ENCODE measurements at regions not wholly inside any gene's neighbourhood (a gene's known extent, or its start where the extent isn't known, plus 50 kb on each side); places are given as distances from the start of the nearest gene placed in this dataset.
"Not testable (repeated sequence)": the region's sequence is repeated elsewhere in the genome, so short reads cannot be mapped to it uniquely, and the experiment has no call there.

- H3K4me3 ChIP-seq (ENCODE audit: low read length): no peak overlapping the region
- TF ChIP-seq CTCF (IDR thresholded peaks at IDR 0.05; ENCODE audit: insufficient read depth, low read depth, low read length, missing control alignments): no peak
- no peak for DNase-seq (ENCODE audit: low read depth)
Observed at GRCh38 chr3:110878692-110879091, 192.9 kb upstream of the NECTIN3 start.

- peak; percentile 93 for DNase-seq (ENCODE audit: low read depth)
- peak; percentile 77 for TF ChIP-seq CTCF (IDR thresholded peaks at IDR 0.05; ENCODE audit: insufficient read depth, low read depth, low read length, missing control alignments)
Observed at GRCh38 chr3:110881069-110881468, 190.5 kb upstream of the NECTIN3 start.

GRCh38 chr3:110886222-110886893 is 185.3 kb upstream of the NECTIN3 start:
- H3K4me3 ChIP-seq (ENCODE audit: low read length): no peak overlapping the region
- no peak for TF ChIP-seq CTCF (IDR thresholded peaks at IDR 0.05; ENCODE audit: insufficient read depth, low read depth, low read length, missing control alignments)
- DNase-seq (ENCODE audit: low read depth): no peak

More at GRCh38 chr3:110881069-110881468, 190.5 kb upstream of the NECTIN3 start:
- no peak overlapping the region for H3K4me3 ChIP-seq (ENCODE audit: low read length)

GRCh38 chr3:110887176-110887575 is 184.4 kb upstream of the NECTIN3 start:
- DNase-seq (ENCODE audit: low read depth): no peak
- H3K4me3 ChIP-seq (ENCODE audit: low read length): no peak overlapping the region
- no peak for TF ChIP-seq CTCF (IDR thresholded peaks at IDR 0.05; ENCODE audit: insufficient read depth, low read depth, low read length, missing control alignments)

GRCh38 chr3:110888625-110889375 is 182.8 kb upstream of the NECTIN3 start:
- not testable (repeated sequence) for DNase-seq (ENCODE audit: low read depth); H3K4me3 ChIP-seq (ENCODE audit: low read length)

GRCh38 chr3:110889376-110889699 is 182.3 kb upstream of the NECTIN3 start:
- DNase-seq (ENCODE audit: low read depth); H3K4me3 ChIP-seq (ENCODE audit: low read length): not testable (repeated sequence)

GRCh38 chr3:110894574-110894973 is 177.0 kb upstream of the NECTIN3 start:
- no peak for TF ChIP-seq CTCF (IDR thresholded peaks at IDR 0.05; ENCODE audit: insufficient read depth, low read depth, low read length, missing control alignments)
- no peak overlapping the region for H3K4me3 ChIP-seq (ENCODE audit: low read length)
- DNase-seq (ENCODE audit: low read depth): no peak

- DNase-seq (ENCODE audit: low read depth): no peak
- no peak for TF ChIP-seq CTCF (IDR thresholded peaks at IDR 0.05; ENCODE audit: insufficient read depth, low read depth, low read length, missing control alignments)
- no peak overlapping the region for H3K4me3 ChIP-seq (ENCODE audit: low read length)
Observed at GRCh38 chr3:110895054-110895453, 176.6 kb upstream of the NECTIN3 start.

Data from epithelial cell of esophagus (primary cell).